T47D (cell line): ENCODE measurements at regions not wholly inside any gene's neighbourhood (a gene's known extent, or its start where the extent isn't known, plus 50 kb on each side); places are given as distances from the start of the nearest gene placed in this dataset.

Source experiments
- DNase-seq, 2 experiments: peaks; one replicate each; pipeline versions ENCODE4 v3.0.0 to v3.0.0-alpha.2; 2011 to 2012; ENCODE audit warnings: low read depth in 1 of 2, low spot score in 1 of 2
- JUND ChIP-seq: IDR thresholded peaks from 2 replicates; pipeline ENCODE4 v1.6.1; 2012; ENCODE audit warnings: low read depth
- in situ Hi-C: cut with HindIII; loops from 2 replicates; pipeline ENCODE4 v1.10.0; 2016; ENCODE audit warnings: low sequenced_read_pairs, low pct_unique_long_range_greater_than_20kb

GRCh38 chr20:40339661-40340449 is 349.2 kb downstream of the MAFB start:
- DNase-seq: no peak
- no peak for TF ChIP-seq JUND
- in situ Hi-C loops: no loop called here

GRCh38 chr20:40336533-40336932 is 352.5 kb downstream of the MAFB start:
- no peak for TF ChIP-seq JUND
- DNase-seq: no peak
- in situ Hi-C loops: no loop called here

- DNase-seq: no peak
- TF ChIP-seq JUND: no peak
Measured at GRCh38 chr20:40335901-40336351, 353.1 kb downstream of the MAFB start.

GRCh38 chr20:40335437-40335836 is 353.6 kb downstream of the MAFB start:
- no peak for TF ChIP-seq JUND
- in situ Hi-C loops: no loop called here
- no peak for DNase-seq

More at GRCh38 chr20:40335901-40336351, 353.1 kb downstream of the MAFB start:
- in situ Hi-C loops: no loop called here

GRCh38 chr20:40333591-40333990 is 355.4 kb downstream of the MAFB start:
- in situ Hi-C loops: no loop called here
- DNase-seq: no peak
- no peak for TF ChIP-seq JUND

GRCh38 chr20:40331807-40332560 is 357.1 kb downstream of the MAFB start:
- in situ Hi-C loops: no loop called here
- DNase-seq: no peak
- no peak for TF ChIP-seq JUND

GRCh38 chr20:40331249-40331648 is 357.8 kb downstream of the MAFB start:
- TF ChIP-seq JUND: no peak
- DNase-seq: no peak
- in situ Hi-C loops: no loop called here

GRCh38 chr20:40329321-40329720 is 359.7 kb downstream of the MAFB start:
- DNase-seq: no peak
- TF ChIP-seq JUND: no peak
- in situ Hi-C loops: no loop called here

- TF ChIP-seq JUND: no peak
Measured at GRCh38 chr20:40326784-40327183, 362.3 kb downstream of the MAFB start.

GRCh38 chr20:40325006-40325568 is 363.9 kb downstream of the MAFB start:
- DNase-seq: no peak
- TF ChIP-seq JUND: no peak
- in situ Hi-C loops: no loop called here

More at GRCh38 chr20:40326784-40327183, 362.3 kb downstream of the MAFB start:
- in situ Hi-C loops: no loop called here
- no peak for DNase-seq

GRCh38 chr20:40323361-40323794 is 365.7 kb downstream of the MAFB start:
- DNase-seq: no peak
- in situ Hi-C loops: no loop called here
- no peak for TF ChIP-seq JUND

- no peak for TF ChIP-seq JUND
- DNase-seq: no peak
- in situ Hi-C loops: no loop called here
Measured at GRCh38 chr20:40322941-40323340, 366.1 kb downstream of the MAFB start.

GRCh38 chr20:40320517-40321011 is 368.5 kb downstream of the MAFB start:
- DNase-seq: no peak
- TF ChIP-seq JUND: no peak
- in situ Hi-C loops: no loop called here
